ENCODE measurements at regions not wholly inside any gene's neighbourhood (a gene's known extent, or its start where the extent isn't known, plus 50 kb on each side); places are given as distances from the start of the nearest gene placed in this dataset.

DNA sequence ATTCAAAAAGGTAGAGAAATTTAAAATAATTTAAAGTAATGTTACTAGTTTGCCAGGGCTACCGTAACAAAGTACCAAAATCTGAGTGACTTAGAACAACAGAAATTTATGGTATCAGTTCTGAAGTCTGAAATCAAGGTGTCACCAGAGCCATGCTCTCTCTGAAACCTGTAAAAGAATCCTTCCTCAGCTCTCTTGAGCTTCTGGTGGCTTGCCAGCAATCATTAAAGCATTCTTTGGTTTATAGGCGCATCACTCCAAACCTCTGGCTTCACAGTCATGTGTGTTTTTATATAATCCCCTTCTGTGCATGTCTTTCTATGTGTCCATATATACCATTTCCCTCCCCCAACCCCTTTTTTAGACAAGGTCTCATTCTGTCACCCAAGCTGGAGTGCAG lies 220.3 kb downstream of the COX7C start:
- no peak for DNase-seq (ENCODE audit: low read depth)
- TF ChIP-seq, protein P1, sequence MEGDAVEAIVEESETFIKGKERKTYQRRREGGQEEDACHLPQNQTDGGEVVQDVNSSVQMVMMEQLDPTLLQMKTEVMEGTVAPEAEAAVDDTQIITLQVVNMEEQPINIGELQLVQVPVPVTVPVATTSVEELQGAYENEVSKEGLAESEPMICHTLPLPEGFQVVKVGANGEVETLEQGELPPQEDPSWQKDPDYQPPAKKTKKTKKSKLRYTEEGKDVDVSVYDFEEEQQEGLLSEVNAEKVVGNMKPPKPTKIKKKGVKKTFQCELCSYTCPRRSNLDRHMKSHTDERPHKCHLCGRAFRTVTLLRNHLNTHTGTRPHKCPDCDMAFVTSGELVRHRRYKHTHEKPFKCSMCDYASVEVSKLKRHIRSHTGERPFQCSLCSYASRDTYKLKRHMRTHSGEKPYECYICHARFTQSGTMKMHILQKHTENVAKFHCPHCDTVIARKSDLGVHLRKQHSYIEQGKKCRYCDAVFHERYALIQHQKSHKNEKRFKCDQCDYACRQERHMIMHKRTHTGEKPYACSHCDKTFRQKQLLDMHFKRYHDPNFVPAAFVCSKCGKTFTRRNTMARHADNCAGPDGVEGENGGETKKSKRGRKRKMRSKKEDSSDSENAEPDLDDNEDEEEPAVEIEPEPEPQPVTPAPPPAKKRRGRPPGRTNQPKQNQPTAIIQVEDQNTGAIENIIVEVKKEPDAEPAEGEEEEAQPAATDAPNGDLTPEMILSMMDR (conservative IDR thresholded peaks at IDR 0.05; ENCODE audit: low read depth, low read length): no peak
- H3K4me3 ChIP-seq (ENCODE audit: low read depth, low read length): no peak overlapping the region

DNA sequence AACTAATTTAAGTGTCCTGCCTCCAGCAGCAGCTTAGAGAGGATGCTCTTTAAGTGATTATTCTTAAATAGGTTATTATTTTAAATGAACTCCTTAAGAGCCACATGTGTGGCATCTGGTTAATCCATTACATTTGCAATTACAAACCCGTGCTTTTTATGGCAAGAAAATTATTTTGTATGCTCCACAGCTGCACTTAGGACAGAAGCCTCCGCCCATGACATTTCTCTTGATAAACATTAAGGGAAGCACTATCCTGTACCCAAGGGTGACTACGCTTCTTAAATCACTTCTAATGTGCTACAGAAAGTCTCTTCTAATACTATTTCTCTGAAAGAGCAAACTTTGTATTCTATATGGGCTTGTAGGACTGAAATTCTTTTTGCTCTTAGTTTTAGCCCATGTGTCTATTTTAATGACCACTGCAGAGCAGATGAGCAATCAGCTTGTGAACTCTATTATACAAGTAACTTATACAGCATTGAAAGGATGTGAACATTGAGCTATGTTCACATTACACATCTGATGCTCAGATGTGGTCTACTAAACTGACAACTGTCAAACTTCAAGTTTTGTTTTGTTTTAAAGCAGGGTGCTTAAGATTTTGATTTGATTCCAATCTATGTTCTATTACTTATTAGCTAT lies 223.4 kb downstream of the COX7C start:
- H3K4me3 ChIP-seq (ENCODE audit: low read depth, low read length): no peak overlapping the region

DNA sequence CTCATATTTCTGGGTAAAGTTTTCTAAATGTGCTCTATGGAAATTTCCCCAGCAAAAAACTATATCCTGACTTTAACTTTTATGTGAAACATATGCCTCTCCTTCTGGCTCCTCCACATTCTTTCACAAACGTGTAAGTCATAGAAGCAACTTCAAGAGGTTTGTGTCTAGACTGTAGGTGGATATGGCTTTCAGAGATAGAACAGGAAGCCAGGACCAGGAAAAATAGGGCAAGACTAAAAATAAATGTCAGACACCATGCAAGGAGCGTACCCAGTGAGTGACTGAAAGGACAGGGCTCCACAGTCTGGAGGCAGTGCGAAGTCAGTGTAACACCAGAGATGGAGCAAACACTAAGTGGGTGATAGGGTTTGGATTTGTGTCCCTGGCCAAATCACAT lies 240.7 kb downstream of the COX7C start:
- TF ChIP-seq, protein P1 (conservative IDR thresholded peaks at IDR 0.05; ENCODE audit: low read depth, low read length): no peak
- H3K4me3 ChIP-seq (ENCODE audit: low read depth, low read length): no peak overlapping the region
- no peak for DNase-seq (ENCODE audit: low read depth)

More for the DNA sequence above, 223.4 kb downstream of the COX7C start:
- no peak for DNase-seq (ENCODE audit: low read depth)
- TF ChIP-seq, protein P1 (conservative IDR thresholded peaks at IDR 0.05; ENCODE audit: low read depth, low read length): no peak

DNA sequence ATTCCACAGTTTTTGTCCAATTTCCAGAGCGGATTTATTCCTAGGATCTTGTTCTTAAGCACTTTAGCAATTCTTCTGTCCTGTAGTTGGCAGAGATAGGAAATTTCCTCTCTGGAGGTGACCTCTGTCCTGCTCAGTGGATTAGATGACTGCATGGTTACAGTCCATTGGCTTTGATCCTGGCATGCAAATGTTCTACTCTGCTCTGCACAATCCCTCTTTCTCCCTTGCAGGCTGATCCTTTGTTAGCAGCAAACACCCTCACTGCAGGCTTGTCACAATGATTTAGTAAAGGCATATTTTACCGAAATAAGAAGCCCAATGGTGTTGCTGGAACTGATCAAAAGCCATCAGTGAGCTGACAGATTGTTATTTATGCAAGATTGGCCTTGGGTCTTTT lies 243.8 kb downstream of the COX7C start:
- peak; percentile 27 for DNase-seq (ENCODE audit: low read depth)
- TF ChIP-seq, protein P1 (conservative IDR thresholded peaks at IDR 0.05; ENCODE audit: low read depth, low read length): no peak
- H3K4me3 ChIP-seq (ENCODE audit: low read depth, low read length): no peak overlapping the region

DNA sequence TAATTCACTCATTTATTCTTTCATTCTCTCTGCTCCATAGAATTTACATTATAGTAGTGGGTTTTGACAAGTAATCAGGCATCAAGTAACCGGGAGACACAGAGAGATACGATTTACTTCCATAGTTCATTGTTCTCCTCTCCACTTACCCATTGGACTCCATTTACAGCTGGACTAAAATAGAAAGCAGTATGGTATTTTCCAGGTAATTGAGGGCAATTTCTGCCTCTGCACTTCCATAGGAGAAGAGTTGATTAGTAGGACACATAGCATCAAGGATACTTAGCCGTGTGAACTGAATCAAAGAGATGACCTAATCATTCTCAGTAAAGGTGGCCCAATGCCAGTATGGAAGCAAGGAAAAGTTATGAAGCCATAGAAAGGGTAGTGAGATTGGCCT lies 244.4 kb downstream of the COX7C start:
- no peak for DNase-seq (ENCODE audit: low read depth)
- no peak overlapping the region for H3K4me3 ChIP-seq (ENCODE audit: low read depth, low read length)
- TF ChIP-seq, protein P1 (conservative IDR thresholded peaks at IDR 0.05; ENCODE audit: low read depth, low read length): no peak

DNA sequence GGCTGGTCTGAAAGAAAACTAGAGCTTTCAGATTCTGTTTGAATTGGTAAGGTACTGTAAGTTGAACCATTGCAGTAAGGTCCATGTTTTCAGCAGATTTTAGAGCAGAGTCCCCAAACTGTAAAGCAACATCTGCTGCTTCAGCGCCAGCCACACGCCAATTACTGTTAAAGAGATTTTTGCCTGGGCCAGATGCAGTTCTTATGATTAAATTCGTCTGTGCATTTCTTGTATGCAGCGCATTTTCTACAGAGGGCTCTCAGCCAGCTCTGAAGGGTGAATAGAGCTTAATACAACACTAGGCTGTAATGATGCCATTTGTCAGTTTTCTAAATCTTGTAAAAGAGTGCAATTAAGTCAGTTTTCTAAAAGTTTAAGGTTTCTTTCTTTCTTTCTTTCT lies 246.3 kb downstream of the COX7C start:
- H3K4me3 ChIP-seq (ENCODE audit: low read depth, low read length): no peak overlapping the region
- TF ChIP-seq, protein P1 (conservative IDR thresholded peaks at IDR 0.05; ENCODE audit: low read depth, low read length): no peak
- no peak for DNase-seq (ENCODE audit: low read depth)

DNA sequence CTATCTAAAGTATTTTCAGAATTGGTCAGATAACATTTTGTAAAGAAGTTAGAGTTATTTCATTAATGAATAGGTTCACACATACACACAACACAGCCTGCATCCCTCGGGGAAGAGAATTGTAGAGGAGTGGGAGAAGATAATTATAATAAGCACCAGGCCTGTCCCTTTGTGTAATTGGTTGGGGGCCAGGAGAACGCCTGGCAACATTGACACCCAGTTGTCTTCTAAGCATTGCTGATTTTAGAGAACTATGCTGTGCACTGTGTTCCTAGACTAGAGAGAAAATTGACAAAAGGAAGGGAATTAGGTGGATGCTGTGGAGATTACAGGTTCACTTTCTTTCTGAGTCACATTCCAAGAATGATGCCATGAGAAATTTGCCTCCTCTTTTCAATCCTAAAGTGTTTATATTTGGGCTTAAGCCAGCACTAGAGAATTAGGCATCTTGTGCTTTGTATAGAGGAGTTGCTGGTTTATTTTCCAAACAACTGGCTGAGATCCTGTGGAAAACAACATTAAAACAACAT lies 247.6 kb downstream of the COX7C start:
- H3K4me3 ChIP-seq (ENCODE audit: low read depth, low read length): no peak overlapping the region
- TF ChIP-seq, protein P1 (conservative IDR thresholded peaks at IDR 0.05; ENCODE audit: low read depth, low read length): no peak
- DNase-seq (ENCODE audit: low read depth): no peak
